ENCODE measurements at regions not wholly inside any gene's neighbourhood (a gene's known extent, or its start where the extent isn't known, plus 50 kb on each side); places are given as distances from the start of the nearest gene placed in this dataset.

DNA sequence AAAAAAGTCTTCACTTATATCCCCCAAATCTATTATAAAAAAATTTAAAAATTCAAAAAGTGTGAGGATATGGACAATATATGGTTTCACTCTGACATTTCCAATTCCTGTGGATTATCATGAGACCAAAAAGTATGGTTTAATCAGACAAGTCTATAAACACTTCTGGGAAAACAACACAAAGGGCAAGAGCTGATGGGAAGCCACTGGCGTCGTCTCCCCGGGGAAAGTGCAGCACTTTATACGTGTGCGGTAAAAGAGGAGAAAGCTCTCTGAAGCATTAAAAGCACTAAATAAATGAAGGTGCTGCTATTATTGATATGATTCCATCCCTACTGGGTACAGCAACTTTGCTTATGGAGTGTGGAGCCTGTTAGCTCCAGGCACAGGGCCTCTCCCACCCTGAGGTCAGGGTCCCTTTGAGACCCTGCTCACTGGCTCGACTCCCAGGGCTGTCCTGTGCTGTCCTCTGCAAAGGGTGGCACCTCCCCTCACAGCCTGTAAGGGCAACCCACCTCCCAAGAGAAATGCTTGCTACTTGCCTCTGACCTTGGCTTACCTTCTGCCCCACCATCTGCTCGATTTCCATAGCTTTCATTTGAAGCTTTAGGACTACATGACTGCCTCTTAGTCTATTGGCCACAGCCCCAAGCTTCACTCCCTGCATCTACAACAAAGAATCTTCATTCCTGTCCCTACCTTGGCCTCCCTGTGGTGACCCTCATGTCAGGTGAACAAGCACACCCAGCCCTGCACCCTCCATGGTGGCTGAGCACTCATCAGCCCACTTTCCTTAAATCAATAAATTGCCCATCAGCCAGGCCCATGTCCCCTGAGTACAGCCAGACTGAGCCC lies 248.6 kb downstream of the HNRNPD start:
- H2AFZ ChIP-seq (ENCODE audit: low read depth, low read length), result no peak overlapping the region
- H4K20me1 ChIP-seq (ENCODE audit: insufficient read depth), result no peaks in the 10 kb centered on the region
- no peak overlapping the region for H3K9ac ChIP-seq (ENCODE audit: low read length)
- H3K79me2 ChIP-seq (replicated peaks; ENCODE audit: insufficient read depth, low read length), result no peaks in the 10 kb centered on the region
- no peak overlapping the region for H3K4me2 ChIP-seq (ENCODE audit: low read length)
- H3K9me2 ChIP-seq (ENCODE audit: insufficient read depth, low read length), result no peaks in the 10 kb centered on the region
- no peaks in the 10 kb centered on the region for H3K9me3 ChIP-seq (ENCODE audit: low read length)
- H3K27ac ChIP-seq (ENCODE audit: low read length), result no peak overlapping the region
- no peak overlapping the region for H3K4me3 ChIP-seq (ENCODE audit: low read length)
- no peaks in the 10 kb centered on the region for H3K36me3 ChIP-seq (ENCODE audit: insufficient read depth, low read length)
- TF ChIP-seq POLR2AphosphoS5 (IDR thresholded peaks at IDR 0.05) (no peak), SMC3 (conservative IDR thresholded peaks at IDR 0.05; ENCODE audit: poor library complexity) (no peak), RAD21 (conservative IDR thresholded peaks at IDR 0.05) (no peak), EZH2 (IDR thresholded peaks at IDR 0.05; ENCODE audit: borderline replicate concordance, insufficient read depth, low read length, poor library complexity, severe bottlenecking) (no peak), EP300 (conservative IDR thresholded peaks at IDR 0.05; ENCODE audit: poor library complexity, severe bottlenecking) (no peak), TAF1 (IDR thresholded peaks at IDR 0.05; ENCODE audit: low read depth) (no peak), MXI1 (conservative IDR thresholded peaks at IDR 0.05; ENCODE audit: poor library complexity, severe bottlenecking) (no peak)
- TF ChIP-seq, protein P1, sequence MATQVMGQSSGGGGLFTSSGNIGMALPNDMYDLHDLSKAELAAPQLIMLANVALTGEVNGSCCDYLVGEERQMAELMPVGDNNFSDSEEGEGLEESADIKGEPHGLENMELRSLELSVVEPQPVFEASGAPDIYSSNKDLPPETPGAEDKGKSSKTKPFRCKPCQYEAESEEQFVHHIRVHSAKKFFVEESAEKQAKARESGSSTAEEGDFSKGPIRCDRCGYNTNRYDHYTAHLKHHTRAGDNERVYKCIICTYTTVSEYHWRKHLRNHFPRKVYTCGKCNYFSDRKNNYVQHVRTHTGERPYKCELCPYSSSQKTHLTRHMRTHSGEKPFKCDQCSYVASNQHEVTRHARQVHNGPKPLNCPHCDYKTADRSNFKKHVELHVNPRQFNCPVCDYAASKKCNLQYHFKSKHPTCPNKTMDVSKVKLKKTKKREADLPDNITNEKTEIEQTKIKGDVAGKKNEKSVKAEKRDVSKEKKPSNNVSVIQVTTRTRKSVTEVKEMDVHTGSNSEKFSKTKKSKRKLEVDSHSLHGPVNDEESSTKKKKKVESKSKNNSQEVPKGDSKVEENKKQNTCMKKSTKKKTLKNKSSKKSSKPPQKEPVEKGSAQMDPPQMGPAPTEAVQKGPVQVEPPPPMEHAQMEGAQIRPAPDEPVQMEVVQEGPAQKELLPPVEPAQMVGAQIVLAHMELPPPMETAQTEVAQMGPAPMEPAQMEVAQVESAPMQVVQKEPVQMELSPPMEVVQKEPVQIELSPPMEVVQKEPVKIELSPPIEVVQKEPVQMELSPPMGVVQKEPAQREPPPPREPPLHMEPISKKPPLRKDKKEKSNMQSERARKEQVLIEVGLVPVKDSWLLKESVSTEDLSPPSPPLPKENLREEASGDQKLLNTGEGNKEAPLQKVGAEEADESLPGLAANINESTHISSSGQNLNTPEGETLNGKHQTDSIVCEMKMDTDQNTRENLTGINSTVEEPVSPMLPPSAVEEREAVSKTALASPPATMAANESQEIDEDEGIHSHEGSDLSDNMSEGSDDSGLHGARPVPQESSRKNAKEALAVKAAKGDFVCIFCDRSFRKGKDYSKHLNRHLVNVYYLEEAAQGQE (IDR thresholded peaks at IDR 0.05; ENCODE audit: borderline replicate concordance), result no peak
- TF ChIP-seq, protein P2, sequence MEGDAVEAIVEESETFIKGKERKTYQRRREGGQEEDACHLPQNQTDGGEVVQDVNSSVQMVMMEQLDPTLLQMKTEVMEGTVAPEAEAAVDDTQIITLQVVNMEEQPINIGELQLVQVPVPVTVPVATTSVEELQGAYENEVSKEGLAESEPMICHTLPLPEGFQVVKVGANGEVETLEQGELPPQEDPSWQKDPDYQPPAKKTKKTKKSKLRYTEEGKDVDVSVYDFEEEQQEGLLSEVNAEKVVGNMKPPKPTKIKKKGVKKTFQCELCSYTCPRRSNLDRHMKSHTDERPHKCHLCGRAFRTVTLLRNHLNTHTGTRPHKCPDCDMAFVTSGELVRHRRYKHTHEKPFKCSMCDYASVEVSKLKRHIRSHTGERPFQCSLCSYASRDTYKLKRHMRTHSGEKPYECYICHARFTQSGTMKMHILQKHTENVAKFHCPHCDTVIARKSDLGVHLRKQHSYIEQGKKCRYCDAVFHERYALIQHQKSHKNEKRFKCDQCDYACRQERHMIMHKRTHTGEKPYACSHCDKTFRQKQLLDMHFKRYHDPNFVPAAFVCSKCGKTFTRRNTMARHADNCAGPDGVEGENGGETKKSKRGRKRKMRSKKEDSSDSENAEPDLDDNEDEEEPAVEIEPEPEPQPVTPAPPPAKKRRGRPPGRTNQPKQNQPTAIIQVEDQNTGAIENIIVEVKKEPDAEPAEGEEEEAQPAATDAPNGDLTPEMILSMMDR (IDR thresholded peaks at IDR 0.05; ENCODE audit: poor library complexity, severe bottlenecking), result no peak
- H3K27me3 ChIP-seq (ENCODE audit: insufficient read depth, low read depth, low read length), result no peaks in the 10 kb centered on the region
- no peaks in the 10 kb centered on the region for H3F3A ChIP-seq (ENCODE audit: insufficient read depth, low read length, poor library complexity, severe bottlenecking)

DNA sequence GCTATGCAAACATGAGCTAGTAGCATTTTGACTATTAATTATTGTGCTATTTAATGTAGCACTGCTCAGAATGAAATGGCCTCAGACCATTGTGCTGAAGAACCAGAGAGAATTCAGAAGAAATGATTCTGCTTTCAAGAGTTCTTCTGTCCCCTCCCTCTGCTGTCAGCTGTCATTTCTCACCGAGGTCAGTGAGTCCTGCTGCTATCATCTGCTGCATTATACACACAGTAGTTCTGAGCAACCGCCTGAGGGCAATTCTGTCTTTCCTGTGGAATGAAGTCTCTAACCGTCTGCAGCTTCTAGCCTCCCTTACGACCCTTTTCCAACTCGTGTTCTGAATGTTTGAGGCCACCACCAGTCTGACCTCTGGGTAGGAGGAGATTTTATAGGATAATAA lies 249.4 kb downstream of the HNRNPD start:
- Histone ChIP-seq H3K9me2 (ENCODE audit: insufficient read depth, low read length) (no peaks in the 10 kb centered on the region), H3K9ac (ENCODE audit: low read length) (no peak overlapping the region), H3K27me3 (ENCODE audit: insufficient read depth, low read depth, low read length) (no peaks in the 10 kb centered on the region), H3K4me2 (ENCODE audit: low read length) (no peak overlapping the region), H4K20me1 (ENCODE audit: insufficient read depth) (no peaks in the 10 kb centered on the region), H3K79me2 (replicated peaks; ENCODE audit: insufficient read depth, low read length) (no peaks in the 10 kb centered on the region), H2AFZ (ENCODE audit: low read depth, low read length) (no peak overlapping the region), H3K27ac (ENCODE audit: low read length) (no peak overlapping the region), H3F3A (ENCODE audit: insufficient read depth, low read length, poor library complexity, severe bottlenecking) (no peaks in the 10 kb centered on the region), H3K4me3 (ENCODE audit: low read length) (no peak overlapping the region), H3K36me3 (ENCODE audit: insufficient read depth, low read length) (no peaks in the 10 kb centered on the region), H3K9me3 (ENCODE audit: low read length) (no peaks in the 10 kb centered on the region)
- TF ChIP-seq SMC3 (conservative IDR thresholded peaks at IDR 0.05; ENCODE audit: poor library complexity), result no peak
- TF ChIP-seq EP300 (conservative IDR thresholded peaks at IDR 0.05; ENCODE audit: poor library complexity, severe bottlenecking), result no peak
- TF ChIP-seq EZH2 (IDR thresholded peaks at IDR 0.05; ENCODE audit: borderline replicate concordance, insufficient read depth, low read length, poor library complexity, severe bottlenecking), result no peak
- no peak for TF ChIP-seq MXI1 (conservative IDR thresholded peaks at IDR 0.05; ENCODE audit: poor library complexity, severe bottlenecking)
- TF ChIP-seq, protein P2 (IDR thresholded peaks at IDR 0.05; ENCODE audit: poor library complexity, severe bottlenecking), result no peak
- no peak for TF ChIP-seq TAF1 (IDR thresholded peaks at IDR 0.05; ENCODE audit: low read depth)
- no peak for TF ChIP-seq RAD21 (conservative IDR thresholded peaks at IDR 0.05)
